CD4-positive, alpha-beta T cell treated with Interleukin-4 for 1 hour (primary cell): ENCODE measurements at regions not wholly inside any gene's neighbourhood (a gene's known extent, or its start where the extent isn't known, plus 50 kb on each side); places are given as distances from the start of the nearest gene placed in this dataset.

Experiments
- DNase-seq, 2 donors: peaks; one replicate each; pipeline ENCODE4 v3.0.0-alpha.2; 2020 to 2022

DNA sequence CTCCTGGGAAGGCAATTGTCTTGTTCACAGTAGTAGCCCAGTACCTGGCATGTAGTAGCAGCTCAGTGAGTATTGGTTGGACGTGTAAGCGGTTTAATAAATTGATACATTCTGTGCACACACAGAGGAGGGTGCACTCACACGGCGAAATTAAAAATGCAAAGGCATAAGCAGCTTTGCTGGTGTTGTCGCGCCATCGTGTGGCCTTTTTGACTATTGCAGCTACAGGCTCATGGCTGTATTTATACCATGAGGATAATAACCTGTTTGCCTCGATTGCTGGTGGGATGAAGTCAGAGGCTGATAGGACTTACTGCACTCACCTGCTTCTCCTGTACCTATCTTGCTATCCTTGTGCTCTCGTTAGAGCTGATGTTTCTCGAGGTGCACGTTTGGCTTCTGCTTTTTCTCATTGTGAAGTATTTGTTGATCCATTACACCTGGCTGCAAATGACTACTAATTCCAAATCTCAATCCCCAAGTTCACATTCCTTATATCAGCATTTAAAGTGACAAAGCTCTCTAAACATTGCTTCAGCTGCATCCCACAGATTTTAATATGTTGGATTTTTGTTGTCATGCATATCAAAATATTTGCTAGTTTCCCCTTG, 61.5 kb downstream of the TBXT start:
- DNase-seq = peak; percentile 27 to 38

DNA sequence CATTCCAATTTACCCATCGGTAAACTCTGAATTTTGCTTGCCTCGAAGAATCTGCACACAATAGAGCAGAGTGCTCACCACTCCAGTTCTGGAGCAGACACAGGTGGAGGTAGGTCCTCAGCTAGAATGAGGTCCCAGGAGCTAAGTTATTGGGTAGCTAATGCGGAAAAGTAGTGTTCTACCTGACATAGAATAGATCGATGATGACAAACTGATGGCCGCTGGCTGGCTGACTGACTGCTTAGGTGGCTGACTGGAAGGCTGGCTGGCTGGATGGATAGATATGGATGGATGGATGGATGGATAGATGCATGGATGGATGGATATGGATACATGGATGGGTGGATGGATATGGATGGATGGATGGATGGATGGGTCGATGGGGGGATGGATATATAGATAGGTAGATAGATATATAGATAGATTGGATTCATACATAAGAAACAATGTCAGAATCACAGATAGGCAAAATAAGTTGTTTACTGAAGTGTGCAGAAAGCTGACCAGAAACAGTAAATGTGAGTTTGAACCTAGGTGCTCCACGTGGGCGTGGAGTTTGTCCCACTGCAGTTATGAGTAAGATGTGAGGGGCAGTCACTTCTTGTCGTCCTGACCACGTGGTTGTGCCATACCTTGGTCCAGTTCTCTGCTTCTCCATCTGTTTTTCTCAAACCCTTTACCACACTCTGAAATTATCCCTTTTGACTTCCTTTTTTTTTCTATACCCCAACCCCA, 62.1 kb downstream of the TBXT start:
- no peak for DNase-seq

DNA sequence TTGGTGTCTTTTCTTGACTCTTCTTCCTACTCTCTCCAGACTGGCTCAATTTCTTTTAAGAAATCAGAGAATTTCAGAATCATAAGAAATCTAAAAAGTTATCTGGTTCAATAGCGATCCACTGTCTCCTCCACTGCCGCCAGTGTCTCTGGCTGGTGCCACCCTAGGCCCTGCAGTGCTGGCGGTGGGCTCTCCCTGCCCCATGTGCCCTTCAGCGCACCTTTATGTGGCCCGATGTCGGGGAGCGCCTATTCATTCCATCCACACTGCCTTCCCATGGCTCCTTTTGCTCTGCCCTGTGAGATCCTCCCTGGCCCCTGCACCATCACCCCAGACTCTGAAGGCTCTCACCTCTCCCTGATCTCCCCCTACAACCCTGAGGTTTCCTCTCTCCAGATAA, 62.8 kb downstream of the TBXT start:
- no peak for DNase-seq

DNA sequence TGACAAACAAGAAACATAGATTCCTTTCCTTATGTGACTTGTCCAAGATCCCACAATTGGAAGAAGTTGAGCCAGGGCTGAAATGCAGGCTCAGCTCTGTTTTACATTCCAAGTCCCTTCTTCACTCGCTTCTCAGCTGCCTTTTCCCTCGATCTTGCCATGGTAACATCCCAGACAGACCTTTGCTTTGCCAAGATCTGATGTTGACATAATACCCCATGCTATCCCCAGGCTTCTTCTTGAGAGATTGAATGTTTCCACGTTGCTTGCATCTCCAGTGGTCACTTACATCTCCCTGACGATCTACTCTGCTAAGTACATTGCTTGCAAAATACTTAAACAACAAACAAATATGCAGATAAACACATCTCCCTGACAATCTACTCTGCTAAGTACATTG, 63.5 kb downstream of the TBXT start:
- no peak for DNase-seq

DNA sequence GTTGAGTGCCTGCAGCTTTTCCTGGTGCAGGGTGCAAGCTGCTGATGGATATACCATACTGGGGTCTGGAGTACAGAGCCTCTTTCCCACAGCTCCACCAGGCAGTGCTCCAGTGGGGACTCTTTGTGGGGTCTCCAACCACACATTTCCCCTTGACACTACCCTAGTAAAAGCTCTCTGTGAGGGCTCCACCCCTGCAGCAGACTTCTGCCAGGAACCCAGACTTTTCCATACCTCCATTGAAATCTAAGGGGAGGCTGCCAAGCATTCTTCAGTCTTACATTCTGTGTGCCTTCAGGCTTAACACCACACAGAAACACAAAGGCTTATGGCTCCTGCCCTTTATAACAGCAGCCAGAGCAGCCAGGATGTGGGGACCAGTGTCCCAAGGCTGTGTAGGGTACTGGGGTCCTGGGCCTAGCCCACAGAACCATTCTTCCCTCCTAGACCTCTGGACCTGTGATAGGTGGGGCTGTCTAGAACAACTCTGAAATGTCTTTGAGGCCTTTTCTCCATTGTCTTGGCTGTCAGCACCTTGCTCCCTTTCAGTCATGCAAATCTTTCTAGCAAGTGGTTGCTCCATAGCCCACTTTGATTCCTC, 65.7 kb downstream of the TBXT start:
- DNase-seq = no peak

DNA sequence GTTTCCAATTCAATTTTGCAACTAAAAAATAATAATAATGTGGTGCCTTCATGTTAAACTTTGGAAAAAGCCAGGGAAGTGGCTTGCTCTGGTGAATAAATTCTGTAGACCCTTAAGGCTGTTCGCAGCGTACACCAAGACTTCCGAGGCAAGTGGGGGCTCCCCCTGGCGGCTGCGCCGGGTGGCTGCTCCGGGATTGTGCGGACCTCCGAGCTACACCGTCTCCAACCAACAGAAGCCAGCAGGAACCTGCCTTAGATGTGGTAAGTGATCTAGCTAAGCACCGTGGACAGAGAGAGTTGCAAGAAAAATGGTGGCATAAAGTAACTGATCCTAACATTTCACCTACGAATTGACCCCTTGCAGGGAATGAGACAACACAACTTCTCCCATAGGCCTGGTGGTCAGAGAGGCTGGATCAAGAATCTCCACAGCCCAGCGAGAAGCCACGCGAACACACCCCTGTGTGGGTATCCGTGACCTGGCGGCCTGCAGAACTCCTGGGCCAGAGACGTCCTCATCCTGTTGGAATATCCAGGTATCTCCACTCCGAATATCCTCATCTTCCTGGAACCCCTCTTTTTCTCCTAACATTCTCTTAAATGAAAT, 69.6 kb downstream of the TBXT start:
- peak; percentile 18 to 24 for DNase-seq

DNA sequence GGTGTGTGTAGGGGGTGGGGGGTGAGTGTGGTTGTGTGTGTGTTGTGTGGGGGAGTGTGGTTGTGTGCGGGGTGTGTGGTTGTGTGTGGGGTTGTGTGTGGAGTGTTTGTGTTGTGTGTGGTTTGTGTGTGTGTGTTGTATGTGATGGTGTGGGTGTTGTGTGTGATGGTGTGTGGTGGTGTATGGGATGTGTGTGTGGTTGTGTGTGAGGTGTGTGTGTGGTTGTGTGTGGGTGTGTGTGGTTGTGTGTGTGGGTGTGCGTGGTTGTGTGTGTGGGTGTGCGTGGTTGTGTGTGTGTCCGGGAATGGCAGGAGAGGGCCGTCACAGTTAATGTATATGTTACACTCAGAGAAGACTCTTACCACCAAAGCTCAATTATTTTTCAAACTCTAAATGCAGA, 79.8 kb downstream of the TBXT start:
- no peak for DNase-seq

DNA sequence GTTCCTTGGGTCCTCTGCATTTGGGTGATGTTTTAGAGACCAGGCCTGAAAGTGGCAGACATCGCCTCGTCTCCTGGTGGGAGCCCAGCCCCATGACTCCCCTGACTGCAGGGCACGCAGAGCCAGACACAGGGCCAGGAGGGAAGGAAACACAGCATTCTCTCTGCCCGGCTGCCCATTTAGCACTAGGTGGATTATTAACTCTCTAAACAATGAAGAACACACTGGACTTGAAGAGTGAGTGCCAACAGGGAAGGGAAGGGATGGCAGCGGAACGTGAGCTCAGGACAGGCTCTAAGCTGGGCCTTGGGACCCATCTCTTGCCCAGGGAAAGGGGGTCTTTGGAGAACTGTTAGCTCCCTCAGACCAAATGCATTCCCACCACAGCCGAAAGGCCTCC, 80.4 kb downstream of the TBXT start:
- DNase-seq = no peak

DNA sequence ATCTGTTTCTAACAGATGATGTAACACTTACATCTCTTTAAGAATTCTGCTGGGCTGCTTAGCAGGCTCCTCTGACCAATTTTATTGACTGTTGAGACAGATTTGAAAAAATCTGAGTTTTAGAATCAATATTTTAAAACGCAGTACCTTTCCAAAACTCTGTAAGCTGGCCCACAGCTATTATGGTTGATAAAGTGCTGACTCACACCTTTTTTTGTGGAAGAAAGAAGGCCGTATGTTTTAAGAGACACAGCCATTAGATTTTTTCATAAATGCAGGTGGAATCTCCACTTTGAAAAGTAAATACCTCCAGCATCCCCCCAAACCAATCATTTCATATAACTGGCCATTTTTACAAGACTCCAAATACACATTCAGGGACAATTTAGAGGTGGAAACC, 82.2 kb downstream of the TBXT start:
- DNase-seq = no peak

DNA sequence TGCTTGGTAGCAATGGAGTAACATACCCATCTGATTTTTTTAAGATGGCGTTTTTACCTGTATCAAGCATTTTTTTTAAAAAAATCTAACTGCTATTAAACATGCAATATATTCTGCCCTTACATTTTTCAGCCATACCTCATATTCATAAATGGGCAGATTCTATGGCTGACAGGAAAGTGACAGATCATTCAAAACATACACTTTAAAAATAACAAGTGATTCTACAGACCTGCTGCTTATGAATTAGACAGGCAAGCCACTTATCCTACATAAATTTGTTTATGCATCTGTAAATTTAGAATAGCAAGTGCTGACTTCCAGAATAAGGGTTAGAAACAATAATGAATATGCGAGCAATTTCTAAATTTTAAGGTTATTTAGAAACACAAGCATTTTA, 82.7 kb downstream of the TBXT start:
- DNase-seq = no peak

DNA sequence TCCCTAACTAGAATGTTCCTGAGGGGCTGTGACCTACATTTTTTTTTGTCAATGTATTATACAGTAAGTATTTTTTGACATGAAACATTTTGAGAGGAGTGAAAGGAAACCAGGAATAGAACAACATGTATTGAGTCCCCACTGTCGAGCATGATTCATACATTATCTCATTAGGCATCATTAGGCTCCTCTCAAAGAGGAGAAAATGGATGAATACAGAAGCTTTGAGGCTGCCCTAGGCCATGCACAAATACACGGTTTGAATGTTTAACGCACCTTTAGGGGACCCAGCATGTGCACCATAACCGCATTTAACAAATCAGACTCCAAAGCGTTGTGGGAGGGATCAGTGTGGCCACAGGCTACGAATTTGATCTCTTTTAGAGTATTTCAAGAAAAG, 87.8 kb downstream of the TBXT start:
- no peak for DNase-seq

DNA sequence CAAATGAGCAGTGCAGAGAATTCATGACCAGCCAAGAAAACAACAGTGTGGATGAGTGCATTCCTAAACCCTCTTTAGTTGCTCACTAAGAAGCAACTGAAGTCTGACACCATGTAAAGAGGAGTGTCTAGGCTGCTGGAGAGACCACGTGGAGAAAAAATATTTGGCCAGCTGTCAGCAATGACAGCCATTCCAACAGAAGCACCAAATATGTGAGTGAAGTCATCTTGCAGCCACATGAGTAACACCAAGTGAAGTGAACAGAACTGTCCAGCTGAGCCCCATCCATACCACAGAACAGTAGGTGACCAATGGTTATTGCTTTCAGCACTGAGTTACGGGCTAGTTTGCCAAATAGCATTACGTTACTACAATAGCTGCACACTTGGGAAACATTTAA, 89.4 kb downstream of the TBXT start:
- no peak for DNase-seq

DNA sequence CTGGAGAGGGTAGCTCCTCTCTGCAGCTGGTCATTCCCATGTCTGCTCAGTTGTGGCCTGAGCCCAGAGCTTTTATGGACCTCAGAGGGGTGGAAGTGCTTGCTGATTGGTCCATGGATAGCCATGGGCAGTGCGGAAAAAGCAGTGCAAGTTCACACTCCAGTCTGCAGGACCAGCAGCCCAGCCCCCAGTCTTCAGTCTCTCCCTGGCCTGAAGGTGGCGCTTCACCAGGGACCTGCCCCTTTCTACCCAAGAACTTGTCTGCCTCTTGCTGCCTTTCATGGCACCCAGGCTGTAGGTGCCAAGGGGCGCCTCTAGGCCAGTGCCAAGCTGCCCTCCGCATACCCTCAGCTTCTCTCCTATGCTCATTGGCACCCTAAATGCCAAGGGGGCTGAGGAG, 91.0 kb downstream of the TBXT start:
- DNase-seq = no peak

DNA sequence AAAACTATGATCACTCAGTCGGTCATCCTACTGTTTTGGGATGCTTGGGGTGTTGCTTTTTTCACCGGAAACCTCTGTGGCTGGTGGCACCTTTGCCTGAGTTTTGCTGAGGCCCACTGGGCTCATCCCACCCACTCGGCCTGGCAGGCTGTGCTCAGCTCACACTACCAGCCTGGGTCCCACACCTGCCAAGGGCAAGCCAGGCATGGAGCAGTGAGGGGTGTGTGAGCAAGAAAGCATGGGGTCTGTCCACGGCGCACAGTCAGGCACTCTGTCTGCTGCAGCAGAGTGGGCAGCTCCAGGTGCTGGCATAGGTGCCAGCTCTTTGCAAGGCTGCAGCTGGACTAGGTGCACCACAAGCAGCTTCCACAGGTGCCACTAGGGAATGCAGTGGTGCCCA, 91.7 kb downstream of the TBXT start:
- DNase-seq = no peak

DNA sequence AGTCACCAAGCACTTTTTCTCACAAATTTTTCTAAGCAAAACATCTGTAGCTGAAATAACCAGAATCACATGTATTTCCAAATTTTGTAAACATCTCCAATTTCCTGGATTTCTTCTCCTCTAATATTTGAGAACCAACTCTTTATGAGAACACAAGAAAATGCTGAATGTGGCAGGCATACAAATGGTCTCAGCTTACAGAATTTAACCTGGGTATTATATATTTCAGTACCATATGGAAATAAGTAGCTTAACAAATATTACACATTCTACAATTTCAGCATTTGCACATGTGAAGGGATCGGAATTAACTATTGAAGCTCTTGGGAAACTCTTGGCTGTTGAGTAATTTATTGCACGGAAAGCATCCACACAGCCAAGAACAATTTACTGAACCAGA, 92.5 kb downstream of the TBXT start:
- DNase-seq = no peak

DNA sequence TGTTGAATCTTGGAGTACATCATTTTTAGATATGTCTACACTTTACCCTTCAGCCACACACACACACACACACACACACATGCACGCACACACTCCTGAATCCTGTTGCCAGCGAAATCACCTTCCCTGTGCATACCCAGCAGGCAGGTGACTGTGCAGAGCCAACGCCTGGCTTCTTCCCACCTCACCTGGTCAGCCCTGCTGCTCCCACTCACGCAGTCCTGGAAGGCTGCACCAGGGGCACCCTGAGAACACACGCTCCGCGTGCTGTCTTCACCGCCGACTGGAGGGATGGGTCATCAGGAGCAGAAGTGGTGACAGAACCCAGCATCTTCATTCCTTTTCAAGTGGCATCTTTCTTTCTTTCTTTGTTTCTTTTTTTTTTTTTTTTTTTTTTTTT, 94.6 kb downstream of the TBXT start:
- DNase-seq = no peak

DNA sequence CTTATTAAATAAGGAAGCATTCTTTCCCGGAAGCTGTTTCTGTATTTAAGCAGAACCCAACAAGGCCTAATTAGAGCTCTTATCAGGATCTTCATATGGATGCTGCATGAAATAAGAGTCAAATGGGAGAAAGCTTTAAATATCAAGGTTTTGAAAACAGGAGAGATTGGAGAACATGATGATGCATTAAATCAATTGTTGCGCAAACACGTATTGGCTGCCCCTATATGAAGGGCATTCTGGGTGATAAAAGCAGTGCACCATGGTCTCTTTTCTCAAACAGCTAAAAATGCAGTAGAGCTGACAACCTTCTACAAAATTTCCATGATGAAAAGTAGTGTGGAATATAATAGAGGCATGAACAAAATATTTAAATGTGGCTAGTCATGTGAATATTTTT, 98.9 kb downstream of the TBXT start:
- DNase-seq = no peak

DNA sequence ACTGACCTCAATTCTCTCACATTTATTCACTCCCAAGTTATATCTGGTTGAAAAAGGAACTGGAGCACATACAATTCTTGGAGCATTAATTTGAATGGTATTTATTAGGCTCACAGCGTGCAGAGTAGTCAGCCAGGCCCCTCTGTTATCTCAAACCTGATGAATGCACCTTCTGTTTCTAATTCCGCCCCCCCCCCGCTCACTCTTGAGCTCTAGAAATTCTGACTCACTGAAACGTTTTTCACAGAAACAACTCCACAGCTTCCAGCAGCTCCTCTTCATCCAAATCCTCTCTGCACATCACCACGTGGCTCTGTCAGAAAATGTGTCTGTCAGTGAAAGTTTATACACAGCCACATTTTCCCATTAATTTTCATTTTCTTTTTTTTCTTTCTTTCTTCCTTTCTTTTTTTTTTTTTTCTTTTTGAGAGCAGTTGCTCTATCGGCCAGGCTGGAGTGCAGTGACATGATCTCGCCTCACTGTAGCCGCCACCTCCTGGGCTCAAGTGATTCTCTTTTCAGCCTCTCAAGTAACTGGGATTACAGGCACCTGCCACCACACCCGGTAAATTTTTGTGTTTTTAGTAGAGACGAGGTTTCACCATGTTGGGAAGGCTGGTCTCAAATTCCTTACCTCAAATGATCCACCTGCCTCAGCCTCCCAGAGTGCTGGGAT, 109.4 kb downstream of the TBXT start:
- no peak for DNase-seq

DNA sequence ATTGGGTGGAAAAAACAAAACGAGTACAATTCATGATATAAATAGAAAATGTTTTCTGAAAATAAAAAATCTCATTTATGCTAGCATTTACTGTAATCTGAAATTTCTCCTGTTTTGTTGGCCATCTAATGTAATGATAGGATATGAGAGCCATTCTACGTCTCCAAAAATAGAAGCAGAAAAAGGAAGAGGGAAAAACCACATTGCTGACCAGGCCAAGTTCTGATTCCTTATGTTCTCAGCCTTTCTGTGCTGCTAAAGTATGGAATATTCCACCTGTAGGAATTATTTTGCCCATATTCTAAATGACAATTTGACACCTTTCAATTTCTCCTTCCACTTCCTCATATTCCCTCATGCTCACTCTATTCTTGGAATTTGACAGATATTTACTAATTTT, 110.2 kb downstream of the TBXT start:
- no peak for DNase-seq

DNA sequence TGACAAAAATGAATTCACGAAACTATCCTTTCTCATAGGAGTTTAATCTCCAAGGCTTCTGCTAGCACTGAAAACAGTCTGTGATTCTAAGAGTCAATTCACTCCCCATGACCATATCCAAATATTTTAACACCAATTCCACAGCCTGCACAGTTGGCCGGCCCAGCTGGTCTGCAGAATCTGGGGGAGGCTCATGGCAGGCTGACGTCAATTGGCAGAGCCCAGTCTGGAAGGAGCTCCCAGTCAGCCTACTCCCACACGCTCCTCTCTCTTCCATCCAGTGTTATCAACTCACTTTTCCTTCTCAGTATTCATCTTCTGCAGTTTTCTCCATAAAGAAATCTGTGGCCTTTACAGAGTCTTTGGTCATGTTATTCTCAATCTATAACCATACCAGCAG, 111.0 kb downstream of the TBXT start:
- DNase-seq = no peak

DNA sequence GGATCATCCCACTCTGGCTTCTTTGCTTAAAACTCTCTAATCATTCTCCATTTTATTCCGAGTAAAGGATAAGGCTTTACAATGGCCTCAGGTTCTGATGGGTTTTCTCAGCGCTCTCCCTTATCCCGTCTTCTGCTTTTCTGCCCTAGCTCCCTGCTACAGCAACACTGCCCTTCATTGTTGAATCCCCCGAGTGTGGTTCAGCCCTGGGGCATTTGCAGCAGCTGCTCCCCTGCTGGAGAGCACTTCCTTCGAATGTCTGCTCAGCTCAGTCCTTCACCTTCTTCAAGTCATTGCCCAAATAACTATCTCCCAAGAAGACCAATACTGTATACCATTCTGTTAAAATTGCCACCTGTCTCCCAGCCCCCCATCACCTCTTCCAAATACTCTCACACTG, 111.8 kb downstream of the TBXT start:
- no peak for DNase-seq

DNA sequence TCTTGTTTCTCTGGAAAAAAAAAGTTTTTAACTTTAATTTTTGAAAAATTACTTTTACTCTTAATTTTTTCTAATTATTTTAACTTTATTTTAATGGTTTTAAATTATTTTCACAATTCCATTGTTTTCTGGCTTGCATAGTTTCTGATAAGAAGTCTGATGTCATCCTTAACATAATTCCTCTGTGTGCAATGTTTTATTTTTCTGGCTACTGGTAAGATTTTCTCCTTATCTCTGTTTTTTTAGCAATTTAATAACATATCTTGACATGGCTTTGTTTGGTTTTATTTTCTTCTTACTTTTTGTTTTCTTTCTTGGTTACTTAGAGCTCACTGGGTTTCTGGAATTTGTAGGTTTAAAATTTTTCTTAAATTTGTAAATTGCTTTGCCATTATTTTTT, 114.8 kb downstream of the TBXT start:
- DNase-seq = no peak

DNA sequence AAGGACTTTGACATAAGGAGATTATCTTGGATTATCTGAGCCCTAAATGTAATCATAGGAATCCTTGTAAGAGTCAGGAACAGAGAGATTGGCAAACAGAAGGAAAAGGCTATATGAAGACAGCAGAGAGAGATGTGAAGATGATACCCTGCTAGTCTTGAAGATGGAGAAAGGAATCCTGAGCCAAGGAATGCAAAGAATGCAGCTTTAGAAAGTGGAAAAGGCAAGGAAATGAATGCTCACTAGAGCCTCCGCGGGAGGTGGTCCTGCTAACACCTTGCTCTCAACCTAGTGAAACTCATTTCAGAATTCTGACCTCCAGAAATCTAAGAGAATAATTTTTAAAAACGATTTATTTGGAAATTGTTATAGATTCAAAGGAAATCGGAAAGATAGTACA, 117.1 kb downstream of the TBXT start:
- DNase-seq = no peak

DNA sequence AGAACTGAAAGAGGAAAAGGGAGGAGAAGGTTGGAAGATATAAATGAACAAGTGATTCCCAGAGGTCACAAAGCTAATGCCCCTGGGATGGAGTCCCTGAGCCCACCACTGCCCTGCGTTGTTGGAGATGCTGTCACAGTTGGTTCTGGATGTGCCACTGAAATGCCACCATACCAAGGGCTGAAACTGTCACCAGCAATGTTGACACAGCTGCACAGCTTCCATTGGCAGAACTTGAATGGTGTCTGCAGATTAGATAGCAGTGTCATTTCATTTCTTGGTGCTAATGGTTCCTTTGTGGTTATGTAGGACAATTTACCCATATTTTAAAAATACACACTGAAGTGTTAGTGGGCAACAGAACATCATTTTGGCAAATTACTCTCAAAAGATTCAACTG, 120.7 kb downstream of the TBXT start:
- DNase-seq = no peak
